Effector CD4-positive, alpha-beta T cell (primary cell): ENCODE measurements at regions not wholly inside any gene's neighbourhood (a gene's known extent, or its start where the extent isn't known, plus 50 kb on each side); places are given as distances from the start of the nearest gene placed in this dataset.
"Not testable (repeated sequence)": the region's sequence is repeated elsewhere in the genome, so short reads cannot be mapped to it uniquely, and the experiment has no call there.

Experiments used
- DNase-seq: peaks from one replicate; pipeline ENCODE4 v3.0.0-alpha.2; 2020

GRCh38 chr11:37390576-37391083 is 792.6 kb upstream of the RAG2 start:
- DNase-seq = no peak

GRCh38 chr11:37378958-37379357 is 780.9 kb upstream of the RAG2 start:
- DNase-seq = no peak

GRCh38 chr11:37372667-37373066 is 774.6 kb upstream of the RAG2 start:
- DNase-seq = no peak

- DNase-seq = no peak
Measured at GRCh38 chr11:37371346-37371970, 773.4 kb upstream of the RAG2 start.

- no peak for DNase-seq
Measured at GRCh38 chr11:37370817-37371216, 772.8 kb upstream of the RAG2 start.

GRCh38 chr11:37364246-37364839 is 766.3 kb upstream of the RAG2 start:
- DNase-seq = no peak

GRCh38 chr11:37353192-37353591 is 755.2 kb upstream of the RAG2 start:
- no peak for DNase-seq

- no peak for DNase-seq
Measured at GRCh38 chr11:37352485-37352884, 754.4 kb upstream of the RAG2 start.

GRCh38 chr11:37343290-37343689 is 745.3 kb upstream of the RAG2 start:
- DNase-seq = no peak

GRCh38 chr11:37336401-37336800 is 738.4 kb upstream of the RAG2 start:
- no peak for DNase-seq

GRCh38 chr11:37333345-37333744 is 735.3 kb upstream of the RAG2 start:
- DNase-seq = no peak

GRCh38 chr11:37323843-37324242 is 725.8 kb upstream of the RAG2 start:
- no peak for DNase-seq

GRCh38 chr11:37322333-37323194 is 724.5 kb upstream of the RAG2 start:
- DNase-seq = no peak

- no peak for DNase-seq
Measured at GRCh38 chr11:37320921-37321320, 722.9 kb upstream of the RAG2 start.

- DNase-seq = no peak
Measured at GRCh38 chr11:37317803-37318202, 719.8 kb upstream of the RAG2 start.

- no peak for DNase-seq
Measured at GRCh38 chr11:37313266-37313665, 715.2 kb upstream of the RAG2 start.

GRCh38 chr11:37306563-37306962 is 708.5 kb upstream of the RAG2 start:
- no peak for DNase-seq

- DNase-seq = not testable (repeated sequence)
Measured at GRCh38 chr11:37301405-37301804, 703.4 kb upstream of the RAG2 start.

GRCh38 chr11:37298173-37298572 is 700.1 kb upstream of the RAG2 start:
- DNase-seq = no peak

- DNase-seq = no peak
Measured at GRCh38 chr11:37286890-37287289, 688.9 kb upstream of the RAG2 start.

- no peak for DNase-seq
Measured at GRCh38 chr11:37282367-37282766, 684.3 kb upstream of the RAG2 start.

GRCh38 chr11:37280200-37280599 is 682.2 kb upstream of the RAG2 start:
- DNase-seq = no peak

GRCh38 chr11:37277896-37278465 is 679.9 kb upstream of the RAG2 start:
- DNase-seq = no peak
